ENCODE measurements at regions not wholly inside any gene's neighbourhood (a gene's known extent, or its start where the extent isn't known, plus 50 kb on each side); places are given as distances from the start of the nearest gene placed in this dataset.

DNA sequence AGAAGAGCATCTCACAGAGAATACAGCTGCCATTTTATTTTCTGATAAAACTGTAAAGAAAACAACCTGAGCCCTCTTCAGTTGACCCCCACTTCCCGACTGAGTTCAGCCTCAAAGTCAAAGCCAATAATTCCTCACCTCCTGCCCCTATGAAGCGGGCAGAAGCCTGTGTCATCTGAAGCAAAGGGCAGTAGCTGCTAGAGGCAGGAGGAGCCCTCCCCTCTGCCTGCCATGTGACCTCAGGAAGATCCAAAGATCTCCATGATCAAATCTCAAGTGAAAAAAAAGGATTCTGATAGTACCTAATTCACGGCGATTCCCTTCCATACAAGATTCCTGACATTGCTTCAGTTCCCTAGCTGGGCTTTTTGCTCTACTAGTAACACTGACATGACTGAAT lies 223.1 kb upstream of the CAND1 start:
- TF ChIP-seq, protein P1, sequence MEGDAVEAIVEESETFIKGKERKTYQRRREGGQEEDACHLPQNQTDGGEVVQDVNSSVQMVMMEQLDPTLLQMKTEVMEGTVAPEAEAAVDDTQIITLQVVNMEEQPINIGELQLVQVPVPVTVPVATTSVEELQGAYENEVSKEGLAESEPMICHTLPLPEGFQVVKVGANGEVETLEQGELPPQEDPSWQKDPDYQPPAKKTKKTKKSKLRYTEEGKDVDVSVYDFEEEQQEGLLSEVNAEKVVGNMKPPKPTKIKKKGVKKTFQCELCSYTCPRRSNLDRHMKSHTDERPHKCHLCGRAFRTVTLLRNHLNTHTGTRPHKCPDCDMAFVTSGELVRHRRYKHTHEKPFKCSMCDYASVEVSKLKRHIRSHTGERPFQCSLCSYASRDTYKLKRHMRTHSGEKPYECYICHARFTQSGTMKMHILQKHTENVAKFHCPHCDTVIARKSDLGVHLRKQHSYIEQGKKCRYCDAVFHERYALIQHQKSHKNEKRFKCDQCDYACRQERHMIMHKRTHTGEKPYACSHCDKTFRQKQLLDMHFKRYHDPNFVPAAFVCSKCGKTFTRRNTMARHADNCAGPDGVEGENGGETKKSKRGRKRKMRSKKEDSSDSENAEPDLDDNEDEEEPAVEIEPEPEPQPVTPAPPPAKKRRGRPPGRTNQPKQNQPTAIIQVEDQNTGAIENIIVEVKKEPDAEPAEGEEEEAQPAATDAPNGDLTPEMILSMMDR (IDR thresholded peaks at IDR 0.05), result no peak
- no peak for TF ChIP-seq POLR2A (IDR thresholded peaks at IDR 0.05)
- no peak for TF ChIP-seq POLR2AphosphoS5 (IDR thresholded peaks at IDR 0.05)
- no peak for TF ChIP-seq EP300 (IDR thresholded peaks at IDR 0.05; ENCODE audit: low read depth)

Data from transverse colon (tissue), 4 donors.